GM12878 (cell line): ENCODE measurements at regions not wholly inside any gene's neighbourhood (a gene's known extent, or its start where the extent isn't known, plus 50 kb on each side); places are given as distances from the start of the nearest gene placed in this dataset.

Experiments
- CHD2 ChIP-seq: IDR thresholded peaks from 2 replicates; pipeline ENCODE4 v1.6.1; 2011; ENCODE audit warnings: low read depth, low read length, improper control_type of control experiment, borderline replicate concordance
- CREB1 ChIP-seq: IDR thresholded peaks from 2 replicates; pipeline ENCODE4 v1.6.1; 2012; ENCODE audit warnings: low read depth, mild to moderate bottlenecking, inconsistent platforms
- CTCF ChIP-seq, 3 experiments: IDR thresholded peaks in 2 of 3; conservative IDR thresholded peaks in 1 of 3; 2 replicates each; pipeline ENCODE4 v1.5.1; 2011; ENCODE audit warnings: low read depth in 3 of 3, low read length in 3 of 3, mild to moderate bottlenecking in 3 of 3, control low read depth in 2 of 3, moderate library complexity in 2 of 3, inconsistent platforms in 1 of 3, mixed read lengths in 1 of 3; ENCODE audit not compliant: control insufficient read depth in 2 of 3, insufficient read depth in 1 of 3; ENCODE audit errors: extremely low read depth in 1 of 3
- POLR2A ChIP-seq: IDR thresholded peaks from 2 replicates; pipeline ENCODE4 v1.6.1; 2011; ENCODE audit warnings: low read depth, mild to moderate bottlenecking, low read length
- RBBP5 ChIP-seq: fragments of 200-600 bp; sonication (generic); conservative IDR thresholded peaks from 2 replicates; pipeline ENCODE4 v1.6.1; 2016
- SP1 ChIP-seq: IDR thresholded peaks from one replicate; pipeline ENCODE4 v1.6.1; 2011; ENCODE audit warnings: low read depth, low read length
- ZBTB40 ChIP-seq: fragments of 450-650 bp; IDR thresholded peaks from 2 replicates; pipeline ENCODE4 v1.6.1; 2016; ENCODE audit warnings: mild to moderate bottlenecking, moderate library complexity, borderline replicate concordance
- ZNF687 ChIP-seq: fragments of 450-650 bp; IDR thresholded peaks from 2 replicates; pipeline ENCODE4 v1.6.1; 2017; ENCODE audit warnings: mild to moderate bottlenecking, moderate library complexity

- no peak for TF ChIP-seq RBBP5
- TF ChIP-seq POLR2A, result no peak
- no peak for TF ChIP-seq ZNF687
- TF ChIP-seq ZBTB40, result no peak
- TF ChIP-seq SP1, result no peak
- no peak for TF ChIP-seq CREB1
- TF ChIP-seq CHD2, result no peak
- TF ChIP-seq CTCF (IDR thresholded peaks at IDR 0.05 in 2 of 3, conservative IDR thresholded peaks at IDR 0.05 in 1 of 3; ENCODE audit: control insufficient read depth in 2 of 3, extremely low read depth in 1 of 3, insufficient read depth in 1 of 3, low read depth in 3 of 3, low read length in 3 of 3), result no peak
Measured at GRCh38 chr3:144864646-144865045, 893.0 kb downstream of the DIPK2A start.
